SK-N-MC (cell line): ENCODE measurements at regions not wholly inside any gene's neighbourhood (a gene's known extent, or its start where the extent isn't known, plus 50 kb on each side); places are given as distances from the start of the nearest gene placed in this dataset.

Source experiments
- EZH2 ChIP-seq: fragments of 200-600 bp; sonication (generic); IDR thresholded peaks from one replicate; pipeline ENCODE4 v1.6.1; 2017; ENCODE audit warnings: antibody characterized with exemption
- POLR2AphosphoS5 ChIP-seq: IDR thresholded peaks from 2 replicates; pipeline ENCODE4 v1.6.1; 2012; ENCODE audit warnings: mild to moderate bottlenecking, low read depth, low read length, borderline replicate concordance

- TF ChIP-seq POLR2AphosphoS5 (no peak), EZH2 (no peak)
Observed at GRCh38 chr6:154926366-154926765, 68.7 kb upstream of the TIAM2 start.
